ENCODE measurements at regions not wholly inside any gene's neighbourhood (a gene's known extent, or its start where the extent isn't known, plus 50 kb on each side); places are given as distances from the start of the nearest gene placed in this dataset.

DNA sequence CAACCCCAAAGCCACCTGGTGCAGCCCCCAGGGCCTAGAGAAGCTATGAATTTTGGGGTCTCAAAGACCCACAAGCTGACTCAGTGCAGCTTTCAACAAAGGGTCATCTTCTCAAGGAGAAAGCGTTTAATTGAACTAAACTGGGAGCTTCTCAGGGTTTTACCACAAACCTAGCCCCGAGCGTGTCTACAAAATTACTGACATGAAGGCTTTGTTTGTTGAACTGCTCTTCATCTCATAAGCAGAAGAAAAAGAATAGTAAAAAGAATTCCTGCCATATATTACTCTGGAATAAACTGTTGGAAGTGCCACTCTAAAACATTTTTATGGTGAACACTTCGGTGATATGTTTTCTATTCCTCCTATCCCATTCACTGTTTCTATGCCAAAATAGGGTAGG lies 50.8 kb upstream of the INCENP start:
- Histone ChIP-seq H3K27me3 (ENCODE audit: control insufficient read depth, insufficient read depth, low read length) (no peaks in the 10 kb centered on the region), H3K4me3 (ENCODE audit: low read depth, low read length) (no peak overlapping the region), H3K36me3 (ENCODE audit: control insufficient read depth, insufficient read depth, low read length) (no peaks in the 10 kb centered on the region)
- no peak for TF ChIP-seq CTCF (IDR thresholded peaks at IDR 0.05; ENCODE audit: insufficient read depth, low read length, severe bottlenecking)
- DNase-seq (ENCODE audit: low read depth) (no peak), FAIRE-seq (no peak)

DNA sequence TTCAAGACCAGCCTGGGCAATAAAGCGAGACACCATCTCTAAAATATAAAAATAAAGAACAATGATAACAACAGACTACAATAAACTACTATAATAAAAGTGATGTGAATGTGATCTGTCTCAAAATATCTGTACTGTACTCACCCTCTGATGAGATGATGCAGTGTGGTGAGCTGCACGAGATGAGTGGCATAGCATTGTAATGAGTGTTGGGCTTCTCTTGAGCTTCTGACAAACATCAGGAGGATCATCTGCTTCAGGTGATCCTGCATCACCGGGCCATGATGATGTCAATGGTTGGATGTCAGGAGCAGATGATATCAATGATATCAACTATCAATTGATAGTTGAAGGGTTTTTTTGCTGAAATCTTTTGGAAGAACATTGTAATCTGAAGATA lies 52.4 kb upstream of the INCENP start:
- no peaks in the 10 kb centered on the region for H3K36me3 ChIP-seq (ENCODE audit: control insufficient read depth, insufficient read depth, low read length)
- no peak for FAIRE-seq
- no peak for DNase-seq (ENCODE audit: low read depth)
- no peak overlapping the region for H3K4me3 ChIP-seq (ENCODE audit: low read depth, low read length)
- no peaks in the 10 kb centered on the region for H3K27me3 ChIP-seq (ENCODE audit: control insufficient read depth, insufficient read depth, low read length)
- TF ChIP-seq CTCF (IDR thresholded peaks at IDR 0.05; ENCODE audit: insufficient read depth, low read length, severe bottlenecking): no peak

GRCh38 chr11:62069986-62070919 lies 53.6 kb upstream of the INCENP start:
- peaks cover 2% of the 10 kb centered on the region for H3K27me3 ChIP-seq (ENCODE audit: control insufficient read depth, insufficient read depth, low read length)
- no peak for FAIRE-seq
- TF ChIP-seq CTCF (IDR thresholded peaks at IDR 0.05; ENCODE audit: insufficient read depth, low read length, severe bottlenecking): no peak
- no peak for DNase-seq (ENCODE audit: low read depth)
- no peak overlapping the region for H3K4me3 ChIP-seq (ENCODE audit: low read depth, low read length)
- no peaks in the 10 kb centered on the region for H3K36me3 ChIP-seq (ENCODE audit: control insufficient read depth, insufficient read depth, low read length)

DNA sequence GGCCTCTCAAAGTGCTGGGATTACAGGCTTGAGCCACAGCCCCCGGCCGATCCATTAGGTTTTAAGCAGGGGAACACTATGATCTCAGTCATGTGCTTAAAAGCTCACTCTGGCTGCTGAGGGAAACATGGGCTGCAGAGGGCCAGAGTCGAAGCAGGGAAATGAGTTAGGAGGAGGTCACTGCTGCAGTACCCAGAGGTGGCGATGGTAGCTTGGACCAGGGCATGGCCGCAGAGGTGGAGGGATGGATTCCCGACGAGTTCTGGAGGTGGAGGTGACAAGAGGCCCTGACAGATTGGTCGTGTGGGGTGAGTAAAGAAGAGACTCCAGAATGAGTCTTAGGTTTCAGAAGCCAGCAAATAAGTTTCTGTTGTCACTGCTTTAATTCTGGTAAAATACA lies 54.4 kb upstream of the INCENP start:
- FAIRE-seq: no peak
- no peak for TF ChIP-seq CTCF (IDR thresholded peaks at IDR 0.05; ENCODE audit: insufficient read depth, low read length, severe bottlenecking)
- no peak for DNase-seq (ENCODE audit: low read depth)

DNA sequence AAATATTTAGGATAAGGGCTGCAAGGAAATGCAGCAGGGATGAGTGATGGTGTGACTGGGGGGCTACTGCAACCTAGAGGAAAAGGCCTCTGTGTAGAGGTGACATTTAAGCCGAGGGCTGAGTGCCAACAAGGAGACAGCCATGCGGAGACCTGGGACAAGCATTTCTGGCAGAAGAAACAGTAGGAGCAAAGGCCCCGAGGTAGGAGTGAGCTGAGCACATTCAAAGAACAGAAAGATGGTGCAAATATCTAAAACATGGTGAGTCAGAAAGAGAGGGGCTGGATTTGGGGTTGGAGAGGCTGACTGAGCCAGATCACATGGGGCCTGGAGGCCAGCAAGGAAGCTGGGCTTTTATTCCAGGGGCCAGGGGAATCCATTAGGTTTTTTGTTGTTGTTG lies 55.1 kb upstream of the INCENP start:
- no peak overlapping the region for H3K4me3 ChIP-seq (ENCODE audit: low read depth, low read length)
- peaks cover 2% of the 10 kb centered on the region for H3K27me3 ChIP-seq (ENCODE audit: control insufficient read depth, insufficient read depth, low read length)
- no peaks in the 10 kb centered on the region for H3K36me3 ChIP-seq (ENCODE audit: control insufficient read depth, insufficient read depth, low read length)
- TF ChIP-seq CTCF (IDR thresholded peaks at IDR 0.05; ENCODE audit: insufficient read depth, low read length, severe bottlenecking): no peak
- DNase-seq (ENCODE audit: low read depth) (no peak), FAIRE-seq (no peak)

More for the DNA sequence above, 54.4 kb upstream of the INCENP start:
- H3K4me3 ChIP-seq (ENCODE audit: low read depth, low read length): no peak overlapping the region
- no peaks in the 10 kb centered on the region for H3K36me3 ChIP-seq (ENCODE audit: control insufficient read depth, insufficient read depth, low read length)
- H3K27me3 ChIP-seq (ENCODE audit: control insufficient read depth, insufficient read depth, low read length): peaks cover 2% of the 10 kb centered on the region
